Upper lobe of right lung (tissue), 1 donor: ENCODE measurements at regions not wholly inside any gene's neighbourhood (a gene's known extent, or its start where the extent isn't known, plus 50 kb on each side); places are given as distances from the start of the nearest gene placed in this dataset.

Experiments
- ATAC-seq: fragments of 200-7000 bp; cut with Tn5 transposase; one replicate; pipeline ENCODE4 v1.9.1; 2020; ENCODE audit warnings: mild to moderate bottlenecking, moderate library complexity
- DNase-seq: peaks from one replicate; pipeline ENCODE4 v3.0.0-alpha.2; 2020
- H3K27ac ChIP-seq: fragments of 200-600 bp; one replicate; pipeline ENCODE4 v1.8.0; 2022
- H3K27me3 ChIP-seq: fragments of 200-600 bp; one replicate; pipeline ENCODE4 v1.8.0; 2022; ENCODE audit warnings: mild to moderate bottlenecking
- H3K36me3 ChIP-seq: fragments of 200-600 bp; one replicate; pipeline ENCODE4 v1.8.0; 2022
- H3K4me1 ChIP-seq: fragments of 200-600 bp; one replicate; pipeline ENCODE4 v1.8.0; 2022
- H3K4me3 ChIP-seq: fragments of 200-600 bp; one replicate; pipeline ENCODE4 v1.8.0; 2022; ENCODE audit warnings: mild to moderate bottlenecking
- H3K9me3 ChIP-seq: fragments of 200-600 bp; one replicate; pipeline ENCODE4 v1.8.0; 2022
- intact Hi-C: fragments of 100-400 bp; cut with DNase I; formaldehyde crosslinking; loops from one replicate; pipeline ENCODE4 v1.11.0; 2022
- TF ChIP-seq, protein P1 (sequence below): fragments of 200-600 bp; IDR thresholded peaks from one replicate; pipeline ENCODE4 v1.8.0; 2022; ENCODE audit warnings: antibody characterized with exemption
- donor health status: DM: no; HTN: yes; CAD: no; lungs with severe emphysema.

DNA sequence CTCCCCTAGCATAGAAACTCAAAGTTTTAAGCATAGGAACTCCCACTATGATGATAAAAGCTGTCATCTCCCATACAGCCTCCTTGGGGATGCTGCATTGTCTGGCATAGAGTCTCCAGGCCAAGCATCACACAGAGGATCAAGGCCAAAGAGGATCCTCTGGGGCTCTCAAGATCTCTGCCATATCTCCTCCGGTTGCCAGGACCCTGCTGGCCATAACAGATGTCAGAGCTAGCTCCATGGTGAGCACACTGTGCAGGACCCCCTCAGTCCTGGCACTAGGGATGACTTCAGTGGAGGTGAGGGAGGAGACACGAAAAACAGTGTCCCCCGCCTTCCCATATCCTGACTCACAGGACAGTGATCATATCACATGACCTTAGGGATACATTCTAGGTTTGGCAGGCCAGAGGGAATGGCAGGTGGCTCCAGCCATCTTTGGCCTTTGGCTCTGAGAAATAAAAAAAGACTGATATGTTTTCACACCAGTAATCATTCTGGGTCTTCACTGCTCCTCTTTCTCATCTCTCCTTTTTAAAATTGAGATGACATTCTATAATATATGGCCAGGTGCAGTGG lies 235.0 kb downstream of the MYCN start:
- no peak overlapping the region for H3K27ac ChIP-seq
- H3K27me3 ChIP-seq, result no peaks in the 10 kb centered on the region
- intact Hi-C loops, result no loop called here
- no peaks in the 10 kb centered on the region for H3K9me3 ChIP-seq
- no peak for DNase-seq
- TF ChIP-seq, protein P1, sequence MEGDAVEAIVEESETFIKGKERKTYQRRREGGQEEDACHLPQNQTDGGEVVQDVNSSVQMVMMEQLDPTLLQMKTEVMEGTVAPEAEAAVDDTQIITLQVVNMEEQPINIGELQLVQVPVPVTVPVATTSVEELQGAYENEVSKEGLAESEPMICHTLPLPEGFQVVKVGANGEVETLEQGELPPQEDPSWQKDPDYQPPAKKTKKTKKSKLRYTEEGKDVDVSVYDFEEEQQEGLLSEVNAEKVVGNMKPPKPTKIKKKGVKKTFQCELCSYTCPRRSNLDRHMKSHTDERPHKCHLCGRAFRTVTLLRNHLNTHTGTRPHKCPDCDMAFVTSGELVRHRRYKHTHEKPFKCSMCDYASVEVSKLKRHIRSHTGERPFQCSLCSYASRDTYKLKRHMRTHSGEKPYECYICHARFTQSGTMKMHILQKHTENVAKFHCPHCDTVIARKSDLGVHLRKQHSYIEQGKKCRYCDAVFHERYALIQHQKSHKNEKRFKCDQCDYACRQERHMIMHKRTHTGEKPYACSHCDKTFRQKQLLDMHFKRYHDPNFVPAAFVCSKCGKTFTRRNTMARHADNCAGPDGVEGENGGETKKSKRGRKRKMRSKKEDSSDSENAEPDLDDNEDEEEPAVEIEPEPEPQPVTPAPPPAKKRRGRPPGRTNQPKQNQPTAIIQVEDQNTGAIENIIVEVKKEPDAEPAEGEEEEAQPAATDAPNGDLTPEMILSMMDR, result no peak
- H3K4me1 ChIP-seq, result no peaks in the 10 kb centered on the region
- no peak overlapping the region for H3K4me3 ChIP-seq
- H3K36me3 ChIP-seq, result no peaks in the 10 kb centered on the region
- peak; percentile 17 for ATAC-seq

DNA sequence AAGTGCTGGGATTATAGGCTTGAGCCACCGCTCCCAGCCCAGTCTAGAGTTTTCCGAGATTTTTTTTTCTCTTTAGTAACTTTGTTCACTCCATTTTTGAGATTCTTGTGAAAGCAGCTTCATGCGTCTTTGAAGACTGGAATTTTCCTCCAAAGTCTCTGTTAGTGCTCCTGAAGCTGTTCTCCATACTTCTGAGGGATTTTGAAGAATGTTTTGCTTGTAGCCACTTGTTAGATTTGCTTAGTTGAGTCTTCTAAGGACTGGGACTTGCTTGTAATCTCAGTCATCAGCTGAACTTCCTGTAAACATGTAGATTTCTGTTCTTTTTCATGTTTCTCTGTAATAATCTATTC lies 234.3 kb downstream of the MYCN start:
- intact Hi-C loops, result no loop called here
- no peak overlapping the region for H3K4me3 ChIP-seq
- no peaks in the 10 kb centered on the region for H3K9me3 ChIP-seq
- no peak for ATAC-seq
- H3K4me1 ChIP-seq, result no peaks in the 10 kb centered on the region
- H3K27ac ChIP-seq, result no peak overlapping the region
- no peak for DNase-seq
- H3K36me3 ChIP-seq, result no peaks in the 10 kb centered on the region
- H3K27me3 ChIP-seq, result no peaks in the 10 kb centered on the region
- TF ChIP-seq, protein P1, result no peak

DNA sequence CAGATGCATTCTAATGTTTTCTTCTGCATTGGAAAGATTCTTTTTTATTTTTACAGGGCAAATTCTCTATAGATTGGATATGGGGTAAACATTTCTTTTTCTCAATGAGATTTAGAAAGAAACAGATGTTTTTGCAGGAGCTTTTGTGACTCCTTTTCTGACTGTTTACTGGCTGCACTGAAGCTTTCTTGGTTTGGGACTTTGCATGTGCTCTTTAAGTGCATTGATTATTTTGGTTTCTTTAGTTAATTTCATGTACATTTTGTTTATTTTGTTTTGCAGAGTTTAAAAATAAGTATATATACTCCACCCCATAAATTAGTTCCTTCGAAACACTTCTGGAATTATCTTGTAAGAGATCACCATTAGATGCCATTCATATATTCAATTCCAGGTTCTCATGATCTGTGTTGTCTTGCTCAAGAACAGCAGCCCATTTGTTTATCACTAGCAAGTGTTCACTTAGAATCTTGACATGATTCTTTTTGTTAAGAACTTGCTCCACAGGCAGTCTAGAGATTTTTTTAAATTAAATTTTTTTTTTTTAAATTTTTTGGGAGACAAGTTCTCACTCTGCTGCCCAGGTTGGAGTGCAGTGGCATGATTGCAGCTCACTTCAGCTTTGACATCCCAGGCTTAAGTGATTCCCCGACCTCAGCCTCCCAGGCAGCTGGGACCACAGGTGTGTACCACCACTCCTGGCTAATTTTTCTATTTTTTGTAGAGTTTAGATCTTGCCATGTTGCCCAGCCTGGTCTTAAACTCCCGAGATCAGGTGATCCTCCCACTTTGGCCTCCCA lies 233.7 kb downstream of the MYCN start:
- ATAC-seq, result no peak
- DNase-seq, result no peak
- H3K4me1 ChIP-seq, result no peaks in the 10 kb centered on the region
- H3K27ac ChIP-seq, result no peak overlapping the region
- no peaks in the 10 kb centered on the region for H3K27me3 ChIP-seq
- intact Hi-C loops, result no loop called here
- TF ChIP-seq, protein P1, result no peak
- no peaks in the 10 kb centered on the region for H3K36me3 ChIP-seq
- H3K9me3 ChIP-seq, result no peaks in the 10 kb centered on the region
- no peak overlapping the region for H3K4me3 ChIP-seq

DNA sequence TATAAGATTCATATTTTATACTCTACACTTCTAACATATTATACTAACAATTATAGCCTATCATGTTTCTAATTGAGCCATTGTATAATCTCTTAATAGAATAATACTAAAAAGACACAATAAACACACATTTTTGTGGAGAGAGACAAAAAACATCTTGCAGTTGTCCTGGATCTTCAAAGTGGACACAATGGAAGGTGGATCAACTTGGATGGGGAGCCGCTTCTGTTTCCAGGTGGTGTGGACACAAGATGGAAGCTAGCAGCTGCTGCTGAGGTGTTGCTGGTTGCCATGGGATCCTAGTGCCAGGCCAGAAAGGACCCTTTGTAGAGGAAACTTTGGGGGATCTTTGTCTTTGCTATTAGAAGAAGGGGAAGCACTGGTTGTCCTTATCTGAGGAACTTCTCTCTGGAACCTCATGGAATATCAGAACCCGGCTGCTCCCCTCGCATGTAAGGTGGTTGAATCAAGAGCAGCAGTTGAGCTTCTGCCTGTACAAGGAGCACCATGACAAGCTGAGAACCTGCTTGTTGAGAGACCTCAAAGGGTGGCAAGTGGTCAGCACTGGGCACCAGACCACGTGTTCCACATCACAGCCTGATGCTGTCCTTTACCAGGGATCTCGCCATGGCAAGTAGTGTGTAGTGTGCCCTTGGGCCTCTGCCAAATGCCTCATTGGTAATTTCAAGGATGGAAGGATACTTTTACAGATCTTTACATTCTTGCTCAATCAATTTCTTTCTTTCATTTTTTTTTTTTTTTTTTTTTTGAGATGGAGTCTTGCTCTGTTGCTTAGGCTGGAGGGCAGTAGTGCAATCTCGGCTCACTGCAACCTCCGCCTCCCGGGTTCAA lies 232.2 kb downstream of the MYCN start:
- ATAC-seq (no peak), DNase-seq (no peak)
- no peaks in the 10 kb centered on the region for H3K4me1 ChIP-seq
- no peaks in the 10 kb centered on the region for H3K9me3 ChIP-seq
- H3K4me3 ChIP-seq, result no peak overlapping the region
- no peaks in the 10 kb centered on the region for H3K36me3 ChIP-seq
- TF ChIP-seq, protein P1, result no peak
- no peak overlapping the region for H3K27ac ChIP-seq
- H3K27me3 ChIP-seq, result no peaks in the 10 kb centered on the region
- intact Hi-C loops, result no loop called here

DNA sequence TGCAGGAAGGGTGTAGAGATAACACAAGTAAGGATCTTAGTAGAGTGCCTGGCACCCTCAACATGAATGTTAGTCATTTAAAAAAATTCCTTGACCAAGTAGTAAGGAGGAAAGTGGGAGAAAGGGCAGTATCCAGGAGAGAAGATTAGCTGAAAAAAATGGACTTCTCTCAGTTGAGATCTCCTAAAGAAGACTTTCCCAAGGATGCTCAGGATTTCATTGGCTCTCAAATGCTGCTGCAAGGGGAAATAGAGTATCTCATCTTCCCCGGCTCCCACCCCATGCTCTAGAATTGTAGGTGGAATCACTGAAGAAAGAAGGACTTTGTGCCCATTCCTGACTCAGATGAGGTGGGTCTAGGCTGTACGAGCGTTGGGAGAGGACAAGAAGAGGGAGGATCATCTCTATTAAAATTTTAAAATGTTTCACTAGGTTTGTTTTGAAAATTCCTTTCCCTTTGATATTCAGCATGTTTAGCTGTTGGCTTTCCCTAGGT lies 231.1 kb downstream of the MYCN start:
- H3K27ac ChIP-seq, result no peak overlapping the region
- no peaks in the 10 kb centered on the region for H3K9me3 ChIP-seq
- H3K4me1 ChIP-seq, result no peaks in the 10 kb centered on the region
- TF ChIP-seq, protein P1, result no peak
- H3K4me3 ChIP-seq, result no peak overlapping the region
- H3K27me3 ChIP-seq, result no peaks in the 10 kb centered on the region
- no peaks in the 10 kb centered on the region for H3K36me3 ChIP-seq
- DNase-seq, result no peak
- no peak for ATAC-seq
- intact Hi-C loops, result no loop called here
